ENCODE measurements at regions not wholly inside any gene's neighbourhood (a gene's known extent, or its start where the extent isn't known, plus 50 kb on each side); places are given as distances from the start of the nearest gene placed in this dataset.

- peak in 1 of 2 donors; percentile 8 for TF ChIP-seq CTCF (IDR thresholded peaks at IDR 0.05)
- Histone ChIP-seq H3K4me3 (no peak overlapping the region), H3K27ac (no peak overlapping the region), H3K9me3 (no peaks in the 10 kb centered on the region), H3K27me3 (no peaks in the 10 kb centered on the region), H3K36me3 (no peaks in the 10 kb centered on the region), H3K4me1 (peaks cover 0 to 6% of the 10 kb centered on the region in 2 donors)
- ATAC-seq (no peak), DNase-seq (no peak)
- intact Hi-C loops (cut with DNase I) = loop anchor here (10.0 kb wide), 2 partner anchors 749 to 759 kb away; partner anchors contain the start of gene FOXC1 (in 1 of the 2)
These were observed 108.7 kb upstream of the GMDS start for GRCh38 chr6:2354138-2354491.

- Histone ChIP-seq H3K27me3 (no peaks in the 10 kb centered on the region), H3K4me1 (peaks cover 0 to 6% of the 10 kb centered on the region in 2 donors), H3K9me3 (no peaks in the 10 kb centered on the region), H3K4me3 (no peak overlapping the region), H3K36me3 (no peaks in the 10 kb centered on the region), H3K27ac (no peak overlapping the region)
- intact Hi-C loops (cut with DNase I) = loop anchor here (10.0 kb wide), 2 partner anchors 749 to 759 kb away; partner anchors contain the start of gene FOXC1 (in 1 of the 2)
- DNase-seq = peak in 2 of 4 donors; percentile 71 to 81
- peak; percentile 91 for ATAC-seq
- peak; percentile 54 to 70 for TF ChIP-seq CTCF (IDR thresholded peaks at IDR 0.05)
These were observed 108.2 kb upstream of the GMDS start for GRCh38 chr6:2353412-2354137.

- no peaks in the 10 kb centered on the region for H3K27me3 ChIP-seq
- H3K36me3 ChIP-seq = no peaks in the 10 kb centered on the region
- no peak overlapping the region for H3K4me3 ChIP-seq
- intact Hi-C loops (cut with DNase I) = loop anchor here (10.0 kb wide), 2 partner anchors 747 to 757 kb away; partner anchors contain the start of gene FOXC1 (in 1 of the 2)
- TF ChIP-seq CTCF (IDR thresholded peaks at IDR 0.05) = no peak
- H3K27ac ChIP-seq = no peak overlapping the region
- ATAC-seq (no peak), DNase-seq (no peak)
- H3K4me1 ChIP-seq = peaks cover 0 to 6% of the 10 kb centered on the region in 2 donors
- H3K9me3 ChIP-seq = no peaks in the 10 kb centered on the region
These were observed 106.5 kb upstream of the GMDS start for GRCh38 chr6:2351807-2352431.

- H3K36me3 ChIP-seq = no peaks in the 10 kb centered on the region
- no peak for TF ChIP-seq CTCF (IDR thresholded peaks at IDR 0.05)
- DNase-seq (no peak), ATAC-seq (no peak)
- intact Hi-C loops (cut with DNase I) = loop anchor here (10.0 kb wide), 2 partner anchors 746 to 756 kb away; partner anchors contain the start of gene FOXC1 (in 1 of the 2)
- H3K4me1 ChIP-seq = peaks cover 0 to 6% of the 10 kb centered on the region in 2 donors
- H3K9me3 ChIP-seq = no peaks in the 10 kb centered on the region
- no peaks in the 10 kb centered on the region for H3K27me3 ChIP-seq
- no peak overlapping the region for H3K4me3 ChIP-seq
- H3K27ac ChIP-seq = no peak overlapping the region
These were observed 105.7 kb upstream of the GMDS start for GRCh38 chr6:2351090-2351489.

DNA sequence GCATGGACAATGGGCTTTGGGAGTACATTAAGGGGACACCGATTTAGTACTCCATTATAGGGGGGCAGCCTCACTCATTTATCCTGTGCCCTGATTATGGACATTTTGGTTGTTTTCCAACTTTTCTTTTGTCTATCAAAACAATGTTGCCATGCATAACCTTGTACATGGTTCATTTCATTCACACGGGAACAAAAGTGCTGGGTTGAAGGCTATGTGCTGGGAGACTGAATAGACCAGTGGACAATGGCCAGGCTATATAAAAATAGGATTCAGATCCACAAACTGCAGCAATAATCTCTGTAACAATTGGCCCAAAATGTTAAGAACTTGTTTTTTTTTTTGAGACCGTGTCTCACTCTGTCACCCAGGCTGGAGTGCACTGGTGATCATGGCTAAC lies 100.7 kb upstream of the GMDS start:
- no peak for TF ChIP-seq CTCF (IDR thresholded peaks at IDR 0.05)
- Histone ChIP-seq H3K27ac (no peak overlapping the region), H3K4me3 (no peak overlapping the region), H3K27me3 (no peaks in the 10 kb centered on the region), H3K36me3 (no peaks in the 10 kb centered on the region), H3K4me1 (no peaks in the 10 kb centered on the region), H3K9me3 (no peaks in the 10 kb centered on the region)
- intact Hi-C loops (cut with DNase I) = no loop called here
- DNase-seq (no peak), ATAC-seq (no peak)

All from left lung (tissue), 4 donors.